Endothelial cell of umbilical vein (primary cell): ENCODE measurements at regions not wholly inside any gene's neighbourhood (a gene's known extent, or its start where the extent isn't known, plus 50 kb on each side); places are given as distances from the start of the nearest gene placed in this dataset.

Experiments
- CTCF ChIP-seq, 2 donors: IDR thresholded peaks; 1 replicate in 1 of 2; 2 replicates in 1 of 2; pipeline ENCODE4 v1.5.1; 2011; ENCODE audit warnings: low read length in 2 of 2, mild to moderate bottlenecking in 2 of 2, moderate library complexity in 2 of 2, control low read depth in 1 of 2, inconsistent platforms in 1 of 2, low read depth in 1 of 2; ENCODE audit not compliant: insufficient read depth in 1 of 2; ENCODE audit errors: extremely low read depth in 1 of 2
- MAX ChIP-seq: IDR thresholded peaks from 2 replicates; pipeline ENCODE4 v1.6.1; 2011; ENCODE audit not compliant: insufficient read depth, insufficient read length
- POLR2AphosphoS5 ChIP-seq: IDR thresholded peaks from 2 replicates; pipeline ENCODE4 v1.6.1; 2012; ENCODE audit warnings: low read depth, mild to moderate bottlenecking, control low read depth, low read length, moderate library complexity; ENCODE audit not compliant: insufficient read depth

GRCh38 chr7:125926621-125927020, 997.0 kb upstream of the POT1 start:
- no peak for TF ChIP-seq CTCF (IDR thresholded peaks at IDR 0.05; ENCODE audit: extremely low read depth in 1 of 2, insufficient read depth in 1 of 2, low read depth in 1 of 2, low read length in 2 of 2)
- TF ChIP-seq MAX = no peak
- no peak for TF ChIP-seq POLR2AphosphoS5
